Globus pallidus (tissue), 1 donor: ENCODE measurements at regions not wholly inside any gene's neighbourhood (a gene's known extent, or its start where the extent isn't known, plus 50 kb on each side); places are given as distances from the start of the nearest gene placed in this dataset.

Experiments
- DNase-seq: peaks from one replicate; pipeline ENCODE4 v3.0.0-alpha.2; 2015; ENCODE audit warnings: low spot score

GRCh38 chr9:106708475-106709146 is 154.4 kb upstream of the ZNF462 start:
- DNase-seq, result no peak

GRCh38 chr9:106712279-106712678 is 150.7 kb upstream of the ZNF462 start:
- DNase-seq, result no peak

GRCh38 chr9:106713206-106713605 is 149.8 kb upstream of the ZNF462 start:
- no peak for DNase-seq

- DNase-seq, result no peak
Measured at GRCh38 chr9:106716820-106717219, 146.1 kb upstream of the ZNF462 start.

- DNase-seq, result no peak
Measured at GRCh38 chr9:106717686-106718085, 145.3 kb upstream of the ZNF462 start.

GRCh38 chr9:106718936-106719335 is 144.0 kb upstream of the ZNF462 start:
- no peak for DNase-seq

GRCh38 chr9:106722051-106722753 is 140.8 kb upstream of the ZNF462 start:
- no peak for DNase-seq

GRCh38 chr9:106723926-106724325 is 139.0 kb upstream of the ZNF462 start:
- no peak for DNase-seq

- no peak for DNase-seq
Measured at GRCh38 chr9:106724566-106724965, 138.4 kb upstream of the ZNF462 start.

GRCh38 chr9:106726070-106726815 is 136.7 kb upstream of the ZNF462 start:
- DNase-seq, result no peak

- no peak for DNase-seq
Measured at GRCh38 chr9:106727969-106728368, 135.0 kb upstream of the ZNF462 start.

GRCh38 chr9:106728860-106729259 is 134.1 kb upstream of the ZNF462 start:
- DNase-seq, result no peak

GRCh38 chr9:106731910-106732309 is 131.1 kb upstream of the ZNF462 start:
- no peak for DNase-seq

- no peak for DNase-seq
Measured at GRCh38 chr9:106733828-106734380, 129.1 kb upstream of the ZNF462 start.

GRCh38 chr9:106737516-106737915 is 125.5 kb upstream of the ZNF462 start:
- DNase-seq, result no peak

GRCh38 chr9:106738109-106738508 is 124.9 kb upstream of the ZNF462 start:
- DNase-seq, result no peak

- DNase-seq, result no peak
Measured at GRCh38 chr9:106745457-106745856, 117.5 kb upstream of the ZNF462 start.

GRCh38 chr9:106745876-106746275 is 117.1 kb upstream of the ZNF462 start:
- DNase-seq, result no peak

GRCh38 chr9:106751681-106752080 is 111.3 kb upstream of the ZNF462 start:
- no peak for DNase-seq

- no peak for DNase-seq
Measured at GRCh38 chr9:106752581-106752980, 110.4 kb upstream of the ZNF462 start.

GRCh38 chr9:106753155-106753671 is 109.8 kb upstream of the ZNF462 start:
- DNase-seq, result no peak

- DNase-seq, result no peak
Measured at GRCh38 chr9:106755736-106756135, 107.2 kb upstream of the ZNF462 start.

- DNase-seq, result no peak
Measured at GRCh38 chr9:106757514-106757913, 105.5 kb upstream of the ZNF462 start.
